Keratinocyte (primary cell): ENCODE measurements at regions not wholly inside any gene's neighbourhood (a gene's known extent, or its start where the extent isn't known, plus 50 kb on each side); places are given as distances from the start of the nearest gene placed in this dataset.

Experiments
- DNase-seq: peaks from one replicate; pipeline ENCODE4 v3.0.0-alpha.2; 2011; ENCODE audit warnings: low read depth, missing footprints, low spot score
- FAIRE-seq: peaks from 2 replicates; lab custom pipeline; 2011; peaks lifted over from hg19 to GRCh38; lab: Jason Lieb, UNC
- H2AFZ ChIP-seq: 2 replicates; pipeline ENCODE4 v1.6.0; 2012; ENCODE audit warnings: low read length, control low read depth, inconsistent platforms; ENCODE audit not compliant: control insufficient read depth
- H3K27ac ChIP-seq: 2 replicates; pipeline ENCODE4 v1.5.1; 2011; ENCODE audit warnings: low read length; ENCODE audit not compliant: control insufficient read depth, insufficient read depth
- H3K27me3 ChIP-seq: 3 replicates; pipeline ENCODE4 v1.6.0; 2011; ENCODE audit warnings: low read length; ENCODE audit not compliant: control insufficient read depth, insufficient read depth; ENCODE audit errors: extremely low read depth
- H3K36me3 ChIP-seq, 2 experiments: 2 replicates in 1 of 2; 3 replicates in 1 of 2; pipeline ENCODE4 v1.5.1; 2011; ENCODE audit warnings: low read length in 2 of 2, mild to moderate bottlenecking in 1 of 2; ENCODE audit not compliant: control insufficient read depth in 2 of 2, insufficient read depth in 2 of 2; ENCODE audit errors: extremely low read depth in 1 of 2
- H3K4me1 ChIP-seq: 3 replicates; pipeline ENCODE4 v1.5.1; 2011; ENCODE audit warnings: low read length; ENCODE audit not compliant: control insufficient read depth, insufficient read depth; ENCODE audit errors: extremely low read depth
- H3K4me2 ChIP-seq: 3 replicates; pipeline ENCODE4 v1.6.0; 2011; ENCODE audit warnings: low read depth, low read length; ENCODE audit not compliant: control insufficient read depth, insufficient read depth; ENCODE audit errors: extremely low read depth
- H3K4me3 ChIP-seq, 3 experiments: fragments of 200-600 bp in 1 of 3; sonication (generic) in 1 of 3; 2 replicates in 2 of 3; 3 replicates in 1 of 3; pipeline ENCODE4 v1.5.1; 2011 to 2016; ENCODE audit warnings: low read length in 3 of 3, mild to moderate bottlenecking in 3 of 3, control low read depth in 2 of 3, inconsistent platforms in 1 of 3, low read depth in 1 of 3, mixed read lengths in 1 of 3, mixed run types in 1 of 3, moderate library complexity in 1 of 3; ENCODE audit not compliant: control insufficient read depth in 2 of 3, insufficient read depth in 2 of 3; ENCODE audit errors: extremely low read depth in 1 of 3
- H3K79me2 ChIP-seq: 2 replicates; pipeline ENCODE4 v1.6.0; 2012; ENCODE audit warnings: low read length; ENCODE audit not compliant: control insufficient read depth, insufficient read depth
- H3K9ac ChIP-seq: 3 replicates; pipeline ENCODE4 v1.6.0; 2011; ENCODE audit warnings: low read length; ENCODE audit not compliant: control insufficient read depth, insufficient read depth; ENCODE audit errors: extremely low read depth
- H3K9me1 ChIP-seq: 3 replicates; pipeline ENCODE4 v1.6.0; 2011; ENCODE audit warnings: low read length; ENCODE audit not compliant: control insufficient read depth, insufficient read depth; ENCODE audit errors: extremely low read depth
- H3K9me3 ChIP-seq: 2 replicates; pipeline ENCODE4 v1.5.1; 2012; ENCODE audit warnings: low read depth, low read length; ENCODE audit not compliant: control insufficient read depth
- H4K20me1 ChIP-seq: 3 replicates; pipeline ENCODE4 v1.6.0; 2011; ENCODE audit warnings: low read length; ENCODE audit not compliant: control insufficient read depth, insufficient read depth; ENCODE audit errors: extremely low read depth
- EZH2 ChIP-seq: IDR thresholded peaks from one replicate; pipeline ENCODE4 v1.6.1; 2012; ENCODE audit warnings: inconsistent platforms, mild to moderate bottlenecking, low read length, moderate library complexity
- dilution Hi-C: fragments of 300-500 bp; cut with MboI; formaldehyde crosslinking; loops from one replicate; pipeline ENCODE4 v1.7.0; 2020; ENCODE audit warnings: low sequenced_read_pairs; ENCODE audit not compliant: extremely low pct_ligation_motif_present
- TF ChIP-seq, protein P1 (sequence below), 3 experiments: IDR thresholded peaks in 1 of 3; conservative IDR thresholded peaks in 1 of 3; optimal IDR thresholded peaks in 1 of 3; 2 replicates in 2 of 3; 3 replicates in 1 of 3; pipeline versions ENCODE3 to v1.5.1; 2011; ENCODE audit warnings: low read length in 3 of 3, mild to moderate bottlenecking in 3 of 3, moderate library complexity in 2 of 3, control low read depth in 1 of 3, inconsistent platforms in 1 of 3; ENCODE audit not compliant: insufficient read depth in 2 of 3; ENCODE audit errors: extremely low read depth in 1 of 3

DNA sequence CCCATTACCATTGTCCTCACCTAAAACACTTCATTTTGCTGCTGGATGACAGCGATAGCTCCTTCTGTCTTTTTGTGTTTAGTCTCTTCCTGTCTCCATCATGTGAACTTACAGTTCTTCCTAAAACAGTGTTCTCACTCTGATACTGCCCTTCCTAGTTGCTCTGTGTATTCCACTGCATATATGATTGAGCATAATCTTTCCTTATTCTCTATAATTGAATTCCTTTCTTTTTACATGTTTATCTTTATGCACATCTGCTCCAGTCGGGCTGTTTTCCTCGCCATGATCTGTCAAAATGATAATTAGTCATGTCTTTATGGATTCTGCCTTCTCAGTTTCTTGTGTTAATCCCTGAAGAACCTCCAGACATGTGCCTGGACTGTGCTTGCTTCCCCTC is 405.1 kb upstream of the SEMA6D start:
- no peaks in the 10 kb centered on the region for H4K20me1 ChIP-seq
- H3K9me1 ChIP-seq = no peaks in the 10 kb centered on the region
- H3K27me3 ChIP-seq = no peaks in the 10 kb centered on the region
- H3K36me3 ChIP-seq = no peaks in the 10 kb centered on the region
- H3K79me2 ChIP-seq = no peaks in the 10 kb centered on the region
- no peak for TF ChIP-seq EZH2
- TF ChIP-seq, protein P1, sequence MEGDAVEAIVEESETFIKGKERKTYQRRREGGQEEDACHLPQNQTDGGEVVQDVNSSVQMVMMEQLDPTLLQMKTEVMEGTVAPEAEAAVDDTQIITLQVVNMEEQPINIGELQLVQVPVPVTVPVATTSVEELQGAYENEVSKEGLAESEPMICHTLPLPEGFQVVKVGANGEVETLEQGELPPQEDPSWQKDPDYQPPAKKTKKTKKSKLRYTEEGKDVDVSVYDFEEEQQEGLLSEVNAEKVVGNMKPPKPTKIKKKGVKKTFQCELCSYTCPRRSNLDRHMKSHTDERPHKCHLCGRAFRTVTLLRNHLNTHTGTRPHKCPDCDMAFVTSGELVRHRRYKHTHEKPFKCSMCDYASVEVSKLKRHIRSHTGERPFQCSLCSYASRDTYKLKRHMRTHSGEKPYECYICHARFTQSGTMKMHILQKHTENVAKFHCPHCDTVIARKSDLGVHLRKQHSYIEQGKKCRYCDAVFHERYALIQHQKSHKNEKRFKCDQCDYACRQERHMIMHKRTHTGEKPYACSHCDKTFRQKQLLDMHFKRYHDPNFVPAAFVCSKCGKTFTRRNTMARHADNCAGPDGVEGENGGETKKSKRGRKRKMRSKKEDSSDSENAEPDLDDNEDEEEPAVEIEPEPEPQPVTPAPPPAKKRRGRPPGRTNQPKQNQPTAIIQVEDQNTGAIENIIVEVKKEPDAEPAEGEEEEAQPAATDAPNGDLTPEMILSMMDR (optimal IDR thresholded peaks at IDR 0.05 in 1 of 3, IDR thresholded peaks at IDR 0.05 in 1 of 3, conservative IDR thresholded peaks at IDR 0.05 in 1 of 3; ENCODE audit: extremely low read depth in 1 of 3, insufficient read depth in 2 of 3, low read length in 3 of 3) = no peak
- no peaks in the 10 kb centered on the region for H3K4me1 ChIP-seq
- no peak overlapping the region for H3K4me3 ChIP-seq
- no peak overlapping the region for H3K4me2 ChIP-seq
- no peaks in the 10 kb centered on the region for H3K9me3 ChIP-seq
- dilution Hi-C loops = no loop called here
- no peak for DNase-seq
- H3K9ac ChIP-seq = no peak overlapping the region
- H2AFZ ChIP-seq = no peak overlapping the region
- no peak for FAIRE-seq
- H3K27ac ChIP-seq = no peak overlapping the region

DNA sequence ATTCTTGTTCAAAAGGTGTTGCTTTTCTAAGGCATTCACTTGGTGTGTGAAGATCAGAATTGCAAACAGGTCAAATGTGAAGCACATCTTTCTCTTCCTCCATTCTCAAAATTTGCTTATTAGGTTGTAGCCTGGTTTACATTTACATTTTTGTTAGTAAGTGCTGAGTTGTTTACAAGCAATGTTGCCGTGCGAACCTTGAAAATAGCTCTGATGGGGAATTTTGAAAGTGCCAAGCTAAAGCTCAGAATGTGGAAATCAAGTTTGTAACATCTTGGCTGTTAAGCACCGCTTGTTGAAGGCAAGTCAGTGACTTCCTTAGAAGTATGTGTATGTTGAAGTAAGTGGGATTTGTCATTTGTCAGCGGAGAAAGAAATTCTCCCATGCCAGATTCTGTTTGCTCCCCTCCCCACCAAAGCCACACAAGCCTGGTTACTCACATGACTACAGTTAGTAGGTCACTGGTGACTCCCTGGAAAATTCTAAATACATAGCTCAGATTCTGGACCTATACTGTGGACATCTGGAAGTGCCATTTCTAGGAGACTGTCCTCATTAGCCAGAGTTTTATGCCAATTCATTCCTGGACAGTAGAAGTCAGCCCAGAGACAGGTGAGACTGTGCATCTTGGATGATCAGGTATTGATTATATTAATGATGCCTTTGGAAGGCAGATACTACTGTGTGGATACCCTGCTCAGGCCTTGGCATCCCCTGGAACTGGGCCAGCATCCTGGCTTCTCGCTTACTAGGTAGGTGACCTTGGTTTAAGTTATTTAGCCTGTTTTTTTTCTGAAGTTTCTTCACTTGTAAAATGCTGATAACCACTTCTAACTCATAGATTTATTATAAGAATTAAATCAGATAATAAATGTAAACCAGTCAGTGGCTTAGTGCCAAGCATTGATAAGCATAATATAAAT is 390.6 kb upstream of the SEMA6D start:
- no peak for DNase-seq
- H3K4me2 ChIP-seq = no peak overlapping the region
- H3K9me3 ChIP-seq = no peaks in the 10 kb centered on the region
- no peaks in the 10 kb centered on the region for H3K36me3 ChIP-seq
- H3K79me2 ChIP-seq = no peaks in the 10 kb centered on the region
- no peak for FAIRE-seq
- no peaks in the 10 kb centered on the region for H4K20me1 ChIP-seq
- no peak overlapping the region for H3K4me3 ChIP-seq
- H3K4me1 ChIP-seq = no peaks in the 10 kb centered on the region
- TF ChIP-seq, protein P1 (optimal IDR thresholded peaks at IDR 0.05 in 1 of 3, IDR thresholded peaks at IDR 0.05 in 1 of 3, conservative IDR thresholded peaks at IDR 0.05 in 1 of 3; ENCODE audit: extremely low read depth in 1 of 3, insufficient read depth in 2 of 3, low read length in 3 of 3) = no peak
- no peak for TF ChIP-seq EZH2
- no peak overlapping the region for H2AFZ ChIP-seq
- H3K27ac ChIP-seq = no peak overlapping the region
- no peaks in the 10 kb centered on the region for H3K27me3 ChIP-seq
- no peak overlapping the region for H3K9ac ChIP-seq
- dilution Hi-C loops = no loop called here
- H3K9me1 ChIP-seq = no peaks in the 10 kb centered on the region
